IMR-90 (cell line): ENCODE measurements at regions not wholly inside any gene's neighbourhood (a gene's known extent, or its start where the extent isn't known, plus 50 kb on each side); places are given as distances from the start of the nearest gene placed in this dataset.

ENCODE experiments used
- ATAC-seq: fragments of 200-7000 bp; cut with Tn5 transposase; 2 replicates; pipeline ENCODE4 v1.9.1; 2020; ENCODE audit warnings: low read depth, mild to moderate bottlenecking, moderate library complexity
- BruUV-seq: library from RNA; stranded (reverse); fragments of 400-500 nt; replicated peaks from 2 replicates; lab custom pipeline; 2021; lab: Mats Ljungman, UMichigan
- CTCF ChIA-PET: fragments of 300-600 bp; formaldehyde crosslinking; extraction: SDS; loops from one replicate; lab custom pipeline; 2021; ENCODE audit warnings: antibody characterized with exemption; lab: Yijun Ruan, JAX
- POLR2A ChIA-PET: fragments of 300-600 bp; sonication (Branson Sonifier 250); formaldehyde crosslinking; loops from one replicate; lab custom pipeline; 2022; ENCODE audit warnings: antibody characterized with exemption; ENCODE audit not compliant: unreplicated experiment; lab: Charles Lee
- DNase-seq: peaks from one replicate; pipeline ENCODE4 v3.0.0; 2013
- H2AFZ ChIP-seq: replicated peaks from 2 replicates; pipeline ENCODE3; 2013; ENCODE audit warnings: low read length, mild to moderate bottlenecking; ENCODE audit not compliant: poor library complexity
- H2AK5ac ChIP-seq: 2 replicates; pipeline ENCODE4 v1.6.1; 2013; ENCODE audit warnings: low read depth, low read length, inconsistent platforms
- H2AK9ac ChIP-seq: replicated peaks from 2 replicates; pipeline ENCODE3; 2013; ENCODE audit warnings: mild to moderate bottlenecking, low read depth, low read length, moderate library complexity; ENCODE audit not compliant: poor library complexity
- H2BK120ac ChIP-seq: 2 replicates; pipeline ENCODE4 v1.6.1; 2013; ENCODE audit warnings: low read depth, low read length, inconsistent platforms
- H2BK15ac ChIP-seq: 3 replicates; pipeline ENCODE4 v1.6.1; 2013; ENCODE audit warnings: low read depth, low read length, inconsistent platforms
- H2BK20ac ChIP-seq: 2 replicates; pipeline ENCODE4 v1.6.1; 2013; ENCODE audit warnings: low read depth, mild to moderate bottlenecking, inconsistent platforms, low read length, moderate library complexity
- H2BK5ac ChIP-seq: 2 replicates; pipeline ENCODE4 v1.6.1; 2013; ENCODE audit warnings: mild to moderate bottlenecking, low read depth, low read length, inconsistent platforms; ENCODE audit not compliant: poor library complexity, severe bottlenecking
- H3K14ac ChIP-seq: replicated peaks from 2 replicates; pipeline ENCODE4 v1.6.1; 2013; ENCODE audit warnings: low read depth, low read length, inconsistent platforms
- H3K18ac ChIP-seq: 2 replicates; pipeline ENCODE4 v1.6.1; 2013; ENCODE audit warnings: low read depth, low read length, control low read depth
- H3K23ac ChIP-seq: 2 replicates; pipeline ENCODE4 v1.6.1; 2013; ENCODE audit warnings: low read depth, low read length, inconsistent platforms
- H3K27ac ChIP-seq: 2 replicates; pipeline ENCODE4 v1.5.1; 2013; ENCODE audit warnings: mild to moderate bottlenecking, control low read depth, low read length; ENCODE audit not compliant: insufficient read depth
- H3K27me3 ChIP-seq: 2 replicates; pipeline ENCODE4 v1.6.1; 2013; ENCODE audit warnings: low read length; ENCODE audit not compliant: control insufficient read depth, insufficient read depth
- H3K36me3 ChIP-seq: 2 replicates; pipeline ENCODE4 v1.6.1; 2013; ENCODE audit warnings: low read length, mixed read lengths; ENCODE audit not compliant: control insufficient read depth, insufficient read depth
- H3K4ac ChIP-seq: 2 replicates; pipeline ENCODE4 v1.6.1; 2013; ENCODE audit warnings: low read depth, low read length, inconsistent platforms
- H3K4me1 ChIP-seq: 2 replicates; pipeline ENCODE4 v1.6.1; 2013; ENCODE audit warnings: low read length, mixed read lengths; ENCODE audit not compliant: control insufficient read depth, insufficient read depth
- H3K4me2 ChIP-seq: 2 replicates; pipeline ENCODE4 v1.6.1; 2013; ENCODE audit warnings: low read depth, mild to moderate bottlenecking, control low read depth, low read length, moderate library complexity
- H3K4me3 ChIP-seq: 2 replicates; pipeline ENCODE4 v1.5.1; 2013; ENCODE audit warnings: low read depth, mild to moderate bottlenecking, control low read depth, low read length, moderate library complexity; ENCODE audit not compliant: insufficient read depth
- H3K56ac ChIP-seq: 2 replicates; pipeline ENCODE4 v1.6.1; 2013; ENCODE audit warnings: low read length, inconsistent platforms; ENCODE audit not compliant: insufficient read depth; ENCODE audit errors: extremely low read depth
- H3K79me1 ChIP-seq, 2 experiments: 2 replicates each; pipeline ENCODE4 v1.6.1; 2013; ENCODE audit warnings: low read length in 2 of 2, inconsistent platforms in 1 of 2, low read depth in 1 of 2
- H3K9ac ChIP-seq: 2 replicates; pipeline ENCODE4 v1.6.1; 2013; ENCODE audit warnings: low read depth, low read length, control low read depth
- H3K9me1 ChIP-seq: 2 replicates; pipeline ENCODE4 v1.6.1; 2013; ENCODE audit warnings: low read length, inconsistent platforms; ENCODE audit not compliant: insufficient read depth
- H3K9me3 ChIP-seq: 2 replicates; pipeline ENCODE4 v1.6.1; 2013; ENCODE audit warnings: low read length; ENCODE audit not compliant: control insufficient read depth, insufficient read depth
- H4K20me1 ChIP-seq: 2 replicates; pipeline ENCODE4 v1.6.1; 2013; ENCODE audit warnings: low read length, inconsistent platforms; ENCODE audit not compliant: insufficient read depth
- H4K5ac ChIP-seq: 2 replicates; pipeline ENCODE4 v1.6.1; 2013; ENCODE audit warnings: mild to moderate bottlenecking, low read depth, low read length, control low read depth
- H4K8ac ChIP-seq, 2 experiments: 2 replicates each; pipeline ENCODE4 v1.6.1; 2013; ENCODE audit warnings: low read depth in 2 of 2, low read length in 2 of 2, control low read depth in 1 of 2, inconsistent platforms in 1 of 2
- H4K91ac ChIP-seq: 2 replicates; pipeline ENCODE4 v1.6.1; 2013; ENCODE audit warnings: low read depth, low read length, inconsistent platforms; ENCODE audit not compliant: insufficient read depth
- NFE2L2 ChIP-seq: fragments of 150-350 bp; IDR thresholded peaks from 2 replicates; pipeline ENCODE4 v1.6.1; 2016; ENCODE audit warnings: low read depth, mild to moderate bottlenecking, low read length
- RCOR1 ChIP-seq: IDR thresholded peaks from 2 replicates; pipeline ENCODE4 v1.6.1; 2012; ENCODE audit warnings: mild to moderate bottlenecking, low read length, improper control_type of control experiment; ENCODE audit not compliant: insufficient replicate concordance
- SMC3 ChIP-seq: fragments of 150-350 bp; IDR thresholded peaks from 2 replicates; pipeline ENCODE4 v1.6.1; 2016; ENCODE audit warnings: low read depth, mild to moderate bottlenecking, antibody characterized with exemption, low read length, moderate library complexity
- WGBS, 2 experiments: methylation state at CpG; one replicate each; pipeline versions ENCODE4 v1.1.5 to v1.1.7; 2013; ENCODE audit warnings: missing lambda C conversion rate in 2 of 2; ENCODE audit not compliant: insufficient read length in 1 of 2; ENCODE audit errors: extremely low coverage in 2 of 2; 5-methylcytosine and 5-hydroxymethylcytosine counted together
- dilution Hi-C: fragments of 300-500 bp; cut with HindIII; formaldehyde crosslinking; loops from one replicate; pipeline ENCODE4 v1.14.3; 2018; ENCODE audit warnings: low sequenced_read_pairs; ENCODE audit not compliant: unreplicated experiment
- in situ Hi-C: fragments of 300-500 bp; cut with MboI; formaldehyde crosslinking; loops from 3 replicates; pipeline ENCODE4 v1.14.3; 2019; ENCODE audit warnings: low sequenced_read_pairs, inconsistent platforms, mixed read lengths
- intact Hi-C: fragments of 100-400 bp; cut with micrococcal nuclease; formaldehyde crosslinking; loops from 2 replicates; pipeline ENCODE4 v1.10.0; 2022

DNA sequence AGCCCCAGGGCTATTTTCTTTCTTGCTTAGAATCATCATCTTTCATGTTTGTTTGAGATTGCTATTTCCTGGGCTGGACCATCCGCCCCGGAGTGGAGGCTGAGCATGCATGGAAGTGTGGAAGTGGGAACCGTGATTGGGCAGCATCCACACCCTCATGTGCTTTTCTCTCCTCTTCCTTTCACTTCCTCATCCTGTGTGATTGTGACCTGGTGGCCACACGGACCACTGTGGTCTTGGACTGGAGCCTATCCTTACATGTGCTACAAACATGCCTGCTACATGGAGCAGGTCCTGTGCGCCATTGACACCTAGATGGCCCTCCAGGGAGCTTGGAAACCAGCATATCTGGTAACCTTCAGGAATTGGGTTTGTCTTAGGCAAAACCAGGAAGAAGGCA, 175.9 kb upstream of the LCORL start:
- Histone ChIP-seq H3K9ac (no peak overlapping the region), H4K8ac (no peak overlapping the region), H3K27ac (no peak overlapping the region), H4K5ac (no peak overlapping the region), H2AK5ac (no peak overlapping the region), H3K14ac (no peak overlapping the region), H4K91ac (no peak overlapping the region), H3K4me3 (no peak overlapping the region), H2BK120ac (no peak overlapping the region), H2AFZ (no peak overlapping the region), H3K18ac (no peak overlapping the region), H3K56ac (no peak overlapping the region), H2AK9ac (no peak overlapping the region), H2BK15ac (no peak overlapping the region), H2BK5ac (no peak overlapping the region), H3K9me3 (peaks cover 4% of the 10 kb centered on the region; the same call in 1 of the 2 replicates), H3K36me3 (no peaks in the 10 kb centered on the region), H4K20me1 (no peaks in the 10 kb centered on the region), H3K4ac (no peak overlapping the region), H3K9me1 (no peaks in the 10 kb centered on the region), H3K23ac (no peak overlapping the region), H3K79me1 (no peaks in the 10 kb centered on the region), H3K4me1 (no peaks in the 10 kb centered on the region), H2BK20ac (no peak overlapping the region), H3K4me2 (no peak overlapping the region), H3K27me3 (no peaks in the 10 kb centered on the region)
- DNase-seq (no peak), ATAC-seq (no peak)
- ChIA-PET POLR2A (no interaction called here), CTCF (no interaction called here)
- BruUV-seq: no TSS peak
- in situ Hi-C loops (no loop called here), intact Hi-C loops (no loop called here), dilution Hi-C loops (no loop called here)
- no peak for TF ChIP-seq RCOR1
- no peak for TF ChIP-seq NFE2L2
- no peak for TF ChIP-seq SMC3
- 24% methylated on average over 2 of the region's 5 CpGs; no CpG with 5 or more reads in 1 of the 2 experiments for WGBS, 2 experiments
